ENCODE measurements at regions not wholly inside any gene's neighbourhood (a gene's known extent, or its start where the extent isn't known, plus 50 kb on each side); places are given as distances from the start of the nearest gene placed in this dataset.
"Not testable (repeated sequence)": the region's sequence is repeated elsewhere in the genome, so short reads cannot be mapped to it uniquely, and the experiment has no call there.

DNA sequence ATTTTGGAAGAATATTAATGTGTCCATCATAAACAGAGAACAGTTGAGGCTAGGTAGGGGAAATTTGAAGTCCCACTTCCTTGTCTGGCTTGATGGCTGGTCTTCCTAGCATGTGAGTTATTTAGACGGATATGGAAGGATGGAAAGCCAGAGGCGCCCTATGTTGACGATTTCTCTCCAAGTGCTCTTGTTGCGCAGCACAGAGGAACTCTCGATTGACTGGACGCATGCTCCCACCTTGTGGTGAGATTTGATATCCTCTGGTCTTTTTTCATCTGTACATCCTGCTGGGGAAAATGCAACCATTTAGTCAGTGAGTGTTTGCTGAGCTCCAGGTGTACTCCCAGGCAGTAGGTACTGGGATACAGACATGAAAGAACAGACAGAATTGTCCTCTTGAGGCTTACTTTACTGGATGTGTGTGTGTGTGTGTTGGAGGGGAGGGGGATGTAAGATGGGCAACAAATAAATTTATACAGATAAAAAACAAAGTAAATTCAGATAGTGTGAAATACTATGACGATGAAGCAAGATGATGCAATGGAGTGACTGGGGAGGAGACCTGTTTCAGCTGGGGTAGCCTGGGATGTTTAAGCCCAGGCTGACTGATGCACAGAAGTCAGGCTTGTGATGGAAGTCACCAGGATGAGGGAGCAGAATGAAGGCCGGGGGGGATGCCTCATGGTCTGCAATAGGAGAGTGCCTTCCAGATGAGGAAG lies 137.2 kb downstream of the TRIM43 start:
- DNase-seq = peak; percentile 67

DNA sequence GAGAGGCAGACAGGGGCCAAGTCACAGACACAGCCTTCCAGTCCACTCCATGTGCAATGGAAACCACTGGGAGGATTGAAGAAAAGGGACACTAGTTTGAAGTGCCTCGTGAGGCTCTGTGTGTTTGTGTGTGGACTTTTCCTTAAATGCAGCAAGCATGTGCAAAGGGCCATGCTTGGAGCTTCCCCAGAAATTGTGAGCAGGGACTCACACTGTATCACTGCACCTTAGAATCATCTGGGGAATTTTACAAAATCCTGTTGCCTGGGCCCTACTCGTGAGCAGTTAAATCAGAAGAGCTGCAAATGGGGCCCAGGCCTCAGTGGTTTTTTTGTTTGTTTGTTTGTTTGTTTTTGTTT lies 137.8 kb downstream of the TRIM43 start:
- no peak for DNase-seq

- no peak for DNase-seq
These were observed 139.0 kb downstream of the TRIM43 start for GRCh38 chr2:95730813-95731212.

DNA sequence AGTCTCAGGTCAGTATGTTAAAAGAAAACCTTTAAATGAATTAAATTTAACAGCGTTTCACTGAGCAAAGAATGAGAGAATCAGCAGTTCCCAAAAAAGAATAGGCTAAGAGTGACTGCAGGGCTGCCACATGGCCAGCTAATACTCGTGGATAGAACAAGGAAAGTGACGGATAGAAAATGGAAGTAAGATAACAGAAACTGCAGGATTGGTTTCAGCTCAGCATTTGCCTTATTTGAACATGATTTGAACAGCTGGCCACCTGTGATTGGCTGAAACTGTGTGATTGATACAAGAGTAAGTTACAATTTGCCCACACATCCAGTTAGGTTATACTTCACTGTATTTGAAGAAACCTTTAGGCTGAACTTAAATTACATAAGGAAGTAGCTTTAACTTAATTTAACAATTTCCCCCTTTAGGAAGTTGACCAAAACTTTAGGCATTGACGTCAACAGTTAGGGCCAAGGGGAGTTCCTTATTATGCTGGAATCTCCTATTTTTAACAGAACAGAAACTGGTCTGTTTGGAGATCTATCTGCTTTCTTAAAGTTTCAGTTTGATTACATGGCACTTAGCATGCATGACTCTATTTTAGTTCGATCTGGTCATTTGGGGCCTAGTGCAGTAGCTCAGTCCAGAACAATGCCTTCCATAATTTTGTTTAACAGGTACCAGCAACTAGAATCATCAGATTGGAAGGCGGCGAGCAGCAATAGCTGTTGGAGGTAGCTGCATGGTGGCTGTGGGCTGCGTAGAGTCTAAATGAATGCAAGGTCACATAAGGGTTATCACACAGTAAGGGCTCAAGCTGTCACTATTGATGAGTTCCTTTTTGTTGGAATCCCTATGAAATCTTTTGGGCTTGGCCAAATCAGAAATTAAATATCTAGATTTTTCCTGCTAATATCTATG lies 143.4 kb downstream of the TRIM43 start:
- DNase-seq = no peak

GRCh38 chr2:95738301-95738700 lies 146.5 kb downstream of the TRIM43 start:
- DNase-seq = no peak

DNA sequence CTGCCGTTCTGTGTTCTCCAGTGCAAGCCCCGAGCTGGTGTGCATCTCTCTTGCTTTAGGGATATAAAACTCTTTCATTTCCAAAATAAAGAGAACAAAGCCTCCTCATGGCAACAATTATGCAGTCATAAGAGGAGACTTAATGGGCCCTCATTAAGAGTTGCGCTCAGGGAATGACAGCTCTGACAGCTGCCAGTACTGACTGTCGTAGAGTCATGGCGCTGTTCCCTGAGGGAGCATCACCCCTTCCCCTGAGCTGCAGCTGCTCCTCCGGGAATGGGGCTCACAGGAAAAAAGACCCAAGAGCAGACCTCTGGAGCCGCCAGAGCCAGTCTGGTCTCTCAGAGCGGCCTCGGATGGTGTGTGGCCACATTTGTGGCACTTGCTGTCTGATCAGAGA lies 160.3 kb downstream of the TRIM43 start:
- DNase-seq = not testable (repeated sequence)

DNA sequence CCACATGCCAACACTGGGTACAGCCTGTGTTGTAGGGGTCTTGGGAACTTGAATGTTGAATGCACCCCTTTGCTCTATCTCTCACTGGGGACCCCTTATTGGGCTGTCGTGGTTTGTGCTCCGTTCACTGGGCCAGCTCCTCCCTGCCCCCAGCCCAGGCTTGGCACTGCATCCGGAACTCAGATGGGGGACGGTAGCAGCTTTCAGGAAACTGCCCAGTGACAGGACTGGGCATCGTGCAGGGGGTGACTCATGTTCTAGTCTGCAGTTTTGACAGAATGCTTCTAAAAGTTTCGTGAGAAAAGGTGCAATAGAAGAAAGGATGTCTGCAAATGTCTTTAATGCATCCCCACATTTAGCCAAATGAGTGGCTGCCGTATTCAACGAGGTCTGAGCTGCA lies 162.0 kb downstream of the TRIM43 start:
- DNase-seq = not testable (repeated sequence)

DNA sequence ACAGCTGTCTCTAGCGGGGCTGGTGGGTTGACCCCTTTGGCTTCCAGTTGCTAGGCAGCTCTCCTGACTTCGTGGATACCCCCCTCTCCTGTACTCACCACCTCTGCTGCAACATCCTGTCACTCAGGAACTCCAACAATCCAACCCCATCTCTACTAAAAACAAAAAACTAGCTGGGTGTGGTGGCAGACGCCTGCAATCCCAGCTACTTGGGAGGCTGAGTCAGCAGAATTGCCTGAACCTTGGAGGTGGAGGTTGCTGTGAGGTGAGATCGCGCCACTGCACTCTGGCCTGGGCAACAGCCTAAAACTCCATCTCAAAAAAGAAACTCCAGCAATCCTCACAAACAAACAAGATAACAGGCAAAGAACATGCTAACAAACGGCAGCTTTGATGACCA lies 162.4 kb downstream of the TRIM43 start:
- DNase-seq = not testable (repeated sequence)

DNA sequence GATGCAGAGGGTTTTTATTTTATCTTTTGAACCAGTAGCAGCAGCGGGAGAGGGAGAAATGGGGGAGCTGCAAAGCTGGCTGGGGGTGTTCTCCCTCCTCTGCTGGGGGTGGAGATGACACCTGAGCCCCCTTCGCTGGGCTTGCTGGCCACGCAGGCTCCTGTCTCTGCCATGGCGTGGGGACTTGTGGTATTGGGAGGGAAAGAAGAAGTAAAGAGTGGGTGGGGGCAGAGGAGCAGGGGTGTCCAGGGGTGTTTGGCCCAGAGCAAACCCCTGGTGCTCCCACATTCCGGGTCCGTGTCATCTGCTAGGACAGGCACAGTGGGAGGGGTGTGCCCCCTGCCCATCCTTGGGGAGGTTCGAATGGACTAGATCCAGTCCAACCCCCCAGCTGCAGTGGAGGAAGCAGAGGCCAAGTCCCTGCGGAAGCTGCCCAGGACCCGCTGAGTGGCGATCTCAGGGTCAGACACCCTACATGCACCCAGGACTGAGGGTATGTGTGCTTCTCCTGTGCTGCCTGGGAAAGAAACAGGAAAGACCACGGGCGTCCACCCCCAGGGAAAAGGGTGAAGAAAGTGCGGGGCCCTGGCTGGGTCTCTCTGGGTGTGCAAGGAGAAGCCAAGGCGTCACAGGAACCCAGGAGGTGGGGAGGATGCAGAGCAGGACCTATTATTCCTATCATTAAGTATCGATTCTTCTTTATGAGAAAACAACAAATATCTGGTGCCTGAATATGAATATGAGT lies 163.2 kb downstream of the TRIM43 start:
- DNase-seq = not testable (repeated sequence)

DNA sequence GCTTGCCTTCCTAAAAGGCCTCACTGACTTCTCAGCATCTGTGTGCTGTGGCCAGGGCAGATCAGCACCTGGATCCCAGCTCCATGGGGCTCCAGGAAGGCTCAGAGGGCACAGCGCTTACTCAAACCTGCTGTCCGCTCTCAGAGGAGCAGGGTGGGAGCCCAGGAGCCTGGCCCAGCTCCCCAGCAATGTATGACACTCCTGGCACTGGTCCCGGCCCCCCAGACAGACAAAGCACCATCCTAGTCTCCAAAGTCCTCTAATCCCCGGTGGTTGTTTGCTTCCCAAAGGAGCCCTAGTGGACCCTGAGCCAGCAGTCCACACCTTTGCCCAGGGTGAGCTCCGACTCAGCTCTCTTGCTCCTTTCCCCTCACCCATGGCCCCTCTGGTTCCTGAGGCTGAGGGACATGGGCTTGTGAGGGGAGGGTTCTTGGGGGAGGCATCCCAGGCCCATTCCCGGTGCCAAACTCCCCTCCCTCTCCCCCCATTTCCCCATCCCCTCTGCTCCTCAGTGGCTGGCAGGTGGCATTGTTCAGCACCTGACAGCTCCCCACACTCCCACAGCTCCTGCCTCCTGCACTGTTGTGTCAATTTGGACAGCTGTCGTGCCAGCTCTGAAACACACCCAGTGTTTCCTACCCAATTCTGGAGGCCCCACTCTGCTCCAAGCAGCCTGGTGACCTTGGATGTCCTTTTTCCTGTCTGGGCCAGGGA lies 164.3 kb downstream of the TRIM43 start:
- DNase-seq = not testable (repeated sequence)

DNA sequence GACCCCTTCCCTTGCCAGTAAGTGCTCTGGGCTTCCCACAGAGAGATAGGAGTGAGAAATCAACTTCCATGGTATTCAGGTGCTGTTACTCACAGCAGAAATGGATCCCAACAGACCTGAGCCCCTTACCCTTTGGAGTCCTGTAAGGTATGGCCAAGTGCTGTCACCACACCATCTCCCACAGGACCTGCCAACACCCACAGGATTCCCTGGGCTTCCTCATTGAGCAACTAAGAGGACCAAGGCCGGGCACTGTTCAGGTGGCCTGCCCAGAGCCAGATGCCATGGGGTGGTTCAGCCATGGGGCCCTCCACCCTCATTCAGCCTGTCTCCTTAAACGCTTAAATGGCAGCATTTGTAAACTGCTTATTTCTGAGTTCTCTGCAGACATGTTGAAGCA lies 166.2 kb downstream of the TRIM43 start:
- DNase-seq = no peak

DNA sequence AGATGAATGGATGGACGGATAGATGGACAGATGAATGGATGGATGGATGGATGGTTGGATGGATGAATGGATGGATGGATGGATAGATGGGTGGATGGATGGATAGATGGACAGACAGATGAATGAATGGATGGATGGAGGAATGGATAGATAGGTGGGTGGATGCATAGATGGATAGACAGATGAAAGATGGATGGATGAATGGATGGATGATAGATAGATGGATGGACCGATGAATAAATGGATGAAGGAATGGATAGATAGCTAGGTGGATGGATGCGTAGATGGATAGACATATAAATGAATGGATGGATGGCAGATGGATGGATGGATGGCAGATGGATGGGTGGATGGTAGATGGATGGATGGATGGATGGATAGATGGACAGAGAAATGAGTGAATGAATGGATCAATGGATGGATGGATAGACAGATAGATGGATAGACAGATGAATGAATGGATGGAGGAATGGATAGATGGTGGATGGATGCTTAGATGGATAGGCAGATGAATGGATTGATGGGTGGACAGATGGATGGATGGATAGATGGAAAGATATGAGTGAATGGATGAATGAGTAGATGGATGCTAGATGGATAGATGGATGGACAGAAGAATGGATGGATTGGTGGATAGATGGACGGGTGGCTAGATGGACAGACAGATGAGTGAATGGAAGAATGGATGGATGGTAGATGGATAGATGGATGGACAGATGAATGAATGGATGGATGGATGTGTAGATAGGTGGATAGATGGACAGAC lies 167.9 kb downstream of the TRIM43 start:
- no peak for DNase-seq

- DNase-seq = no peak
These were observed 169.2 kb downstream of the TRIM43 start for GRCh38 chr2:95760806-95761525.

- DNase-seq = no peak
These were observed 169.8 kb downstream of the TRIM43 start for GRCh38 chr2:95761556-95761955.

DNA sequence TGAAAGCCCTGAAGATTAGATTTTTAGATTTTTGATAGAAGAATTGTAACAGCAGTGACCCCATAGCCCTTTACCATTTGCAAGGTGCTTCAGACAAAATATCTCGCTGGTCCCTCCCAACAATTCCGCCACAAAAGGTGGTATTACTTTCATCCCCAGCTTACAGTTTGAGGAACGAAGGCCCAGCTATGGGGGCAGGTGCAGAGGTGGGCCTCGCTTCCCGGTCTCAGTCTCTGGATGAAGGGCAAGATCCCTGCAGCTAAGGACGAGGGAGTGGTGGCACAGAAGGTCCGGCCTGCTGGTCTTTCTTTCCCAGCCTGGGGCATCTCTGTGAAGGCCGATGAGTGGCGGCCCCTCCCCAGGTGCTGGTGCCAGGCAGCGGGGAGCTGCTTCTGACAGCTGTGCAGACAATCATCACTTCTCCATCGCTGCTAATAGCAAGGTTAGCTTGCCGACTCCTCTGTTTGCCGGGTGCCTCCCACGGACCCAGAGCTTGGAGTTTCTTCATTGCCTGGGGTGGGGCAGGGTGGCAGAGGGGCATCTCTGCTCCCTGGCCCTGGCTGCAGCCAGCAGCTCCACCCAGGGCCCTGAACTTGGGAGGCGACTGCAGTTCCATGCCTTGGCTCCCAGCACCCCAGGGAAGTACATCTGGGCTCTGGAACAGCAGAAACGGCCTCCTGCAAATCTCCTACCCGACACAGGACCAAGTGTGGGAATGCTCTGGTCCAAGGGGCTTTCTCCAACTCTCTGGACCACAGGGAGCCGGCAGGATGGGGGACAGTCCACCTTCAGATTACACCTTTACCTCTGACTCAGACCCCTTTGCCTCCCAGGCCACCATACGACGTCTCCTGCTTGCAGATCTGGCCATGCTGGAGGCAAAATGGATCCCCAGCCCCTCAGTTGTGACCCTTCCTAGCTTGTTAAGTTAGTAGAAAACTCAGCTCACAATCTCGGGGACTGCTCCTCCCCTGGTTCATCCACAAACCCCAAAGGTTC lies 170.5 kb downstream of the TRIM43 start:
- DNase-seq = not testable (repeated sequence)

GRCh38 chr2:95763074-95763473 lies 171.3 kb downstream of the TRIM43 start:
- not testable (repeated sequence) for DNase-seq

GRCh38 chr2:95764966-95765365 lies 173.2 kb downstream of the TRIM43 start:
- not testable (repeated sequence) for DNase-seq

- DNase-seq = not testable (repeated sequence)
These were observed 174.4 kb downstream of the TRIM43 start for GRCh38 chr2:95765925-95766910.

DNA sequence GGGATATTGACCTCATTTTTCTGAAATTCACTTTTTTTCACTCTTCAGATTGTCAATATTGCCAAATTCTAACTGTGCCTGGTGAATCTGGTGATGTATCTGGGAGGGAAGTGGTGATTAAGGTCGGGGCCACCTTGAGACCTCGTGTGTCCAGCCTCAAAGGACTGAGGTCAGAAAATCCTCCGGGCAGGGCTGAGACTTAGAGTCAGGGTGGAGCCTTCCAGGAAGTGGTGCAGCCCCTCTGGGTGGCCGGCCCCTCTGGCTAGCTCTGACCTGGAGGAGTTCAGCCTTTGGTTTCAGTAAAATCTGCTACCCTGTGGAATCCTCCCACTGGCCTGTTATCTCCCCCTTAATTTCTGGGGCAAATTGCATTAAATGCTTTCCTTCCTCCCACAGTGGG lies 175.7 kb downstream of the TRIM43 start:
- not testable (repeated sequence) for DNase-seq
